GM12892 (cell line): ENCODE measurements at regions not wholly inside any gene's neighbourhood (a gene's known extent, or its start where the extent isn't known, plus 50 kb on each side); places are given as distances from the start of the nearest gene placed in this dataset.

Experiments used
- POLR2A ChIP-seq: IDR thresholded peaks from 2 replicates; pipeline ENCODE4 v1.6.1; 2011; ENCODE audit warnings: low read depth, low read length, control low read depth
- POLR2AphosphoS5 ChIP-seq: IDR thresholded peaks from 2 replicates; pipeline ENCODE4 v1.6.1; 2011; ENCODE audit warnings: low read depth, low read length, control low read depth

DNA sequence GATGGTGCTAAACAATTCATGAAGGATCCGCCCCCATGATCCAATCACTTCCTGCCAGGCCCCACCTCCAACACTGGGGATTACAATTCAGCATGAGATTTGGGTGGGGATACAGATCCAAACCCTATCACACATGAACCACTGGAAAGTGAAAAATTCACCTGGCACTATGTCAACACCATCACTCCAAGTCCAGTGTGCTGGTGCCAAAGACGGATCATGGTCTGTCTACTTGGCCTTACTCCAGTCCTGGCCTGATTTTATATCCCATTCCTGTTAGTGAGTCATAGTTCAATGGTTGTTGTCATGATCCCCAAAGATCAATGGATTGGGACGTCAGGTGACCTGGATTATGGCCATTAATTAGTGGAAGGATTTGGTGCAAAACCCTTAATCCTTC lies 147.4 kb upstream of the RPS23 start:
- TF ChIP-seq POLR2A (no peak), POLR2AphosphoS5 (no peak)
